ENCODE measurements at regions not wholly inside any gene's neighbourhood (a gene's known extent, or its start where the extent isn't known, plus 50 kb on each side); places are given as distances from the start of the nearest gene placed in this dataset.

GRCh38 chr18:40652321-40652720 lies 1302.7 kb upstream of the PIK3C3 start:
- TF ChIP-seq POLR2A (IDR thresholded peaks at IDR 0.05) (no peak), CTCF (IDR thresholded peaks at IDR 0.05) (no peak), EP300 (IDR thresholded peaks at IDR 0.05) (no peak)
